ENCODE measurements at regions not wholly inside any gene's neighbourhood (a gene's known extent, or its start where the extent isn't known, plus 50 kb on each side); places are given as distances from the start of the nearest gene placed in this dataset.

- no peak for DNase-seq (ENCODE audit: low spot score)
Observed at GRCh38 chr10:47104151-47104605, 192.9 kb downstream of the PTPN20 start.

- DNase-seq (ENCODE audit: low spot score), result peak; percentile 49
Observed at GRCh38 chr10:47104786-47105385, 193.7 kb downstream of the PTPN20 start.

GRCh38 chr10:47107007-47107747 is 192.8 kb upstream of the GDF10 start:
- DNase-seq (ENCODE audit: low spot score), result no peak

- DNase-seq (ENCODE audit: low spot score), result no peak
Observed at GRCh38 chr10:47109906-47110305, 190.1 kb upstream of the GDF10 start.

GRCh38 chr10:47111329-47111862 is 188.6 kb upstream of the GDF10 start:
- peak; percentile 57 for DNase-seq (ENCODE audit: low spot score)

- DNase-seq (ENCODE audit: low spot score), result no peak
Observed at GRCh38 chr10:47112612-47113011, 187.4 kb upstream of the GDF10 start.

GRCh38 chr10:47113907-47114500 is 186.0 kb upstream of the GDF10 start:
- no peak for DNase-seq (ENCODE audit: low spot score)

- DNase-seq (ENCODE audit: low spot score), result no peak
Observed at GRCh38 chr10:47114680-47115186, 185.3 kb upstream of the GDF10 start.

- DNase-seq (ENCODE audit: low spot score), result no peak
Observed at GRCh38 chr10:47115322-47115721, 184.7 kb upstream of the GDF10 start.

GRCh38 chr10:47116445-47116844 is 183.6 kb upstream of the GDF10 start:
- DNase-seq (ENCODE audit: low spot score), result no peak

GRCh38 chr10:47118326-47118725 is 181.7 kb upstream of the GDF10 start:
- DNase-seq (ENCODE audit: low spot score), result no peak

GRCh38 chr10:47121336-47121735 is 178.7 kb upstream of the GDF10 start:
- no peak for DNase-seq (ENCODE audit: low spot score)

GRCh38 chr10:47123716-47124288 is 176.2 kb upstream of the GDF10 start:
- no peak for DNase-seq (ENCODE audit: low spot score)

- DNase-seq (ENCODE audit: low spot score), result no peak
Observed at GRCh38 chr10:47127188-47127785, 172.7 kb upstream of the GDF10 start.

GRCh38 chr10:47130491-47130890 is 169.5 kb upstream of the GDF10 start:
- no peak for DNase-seq (ENCODE audit: low spot score)

GRCh38 chr10:47133871-47134570 is 166.0 kb upstream of the GDF10 start:
- DNase-seq (ENCODE audit: low spot score), result no peak

- DNase-seq (ENCODE audit: low spot score), result no peak
Observed at GRCh38 chr10:47136866-47137265, 163.1 kb upstream of the GDF10 start.

GRCh38 chr10:47137311-47137851 is 162.6 kb upstream of the GDF10 start:
- DNase-seq (ENCODE audit: low spot score), result no peak

GRCh38 chr10:47139121-47139520 is 160.9 kb upstream of the GDF10 start:
- DNase-seq (ENCODE audit: low spot score), result no peak

- peak; percentile 71 for DNase-seq (ENCODE audit: low spot score)
Observed at GRCh38 chr10:47140761-47141348, 159.1 kb upstream of the GDF10 start.

Data from mesenteric fat pad (tissue), 1 donor.